LNCaP clone FGC (cell line): ENCODE measurements at regions not wholly inside any gene's neighbourhood (a gene's known extent, or its start where the extent isn't known, plus 50 kb on each side); places are given as distances from the start of the nearest gene placed in this dataset.

Source experiments
- DNase-seq: peaks from one replicate; pipeline ENCODE4 v3.0.0-alpha.2; 2011; ENCODE audit warnings: low read depth
- H3K4me3 ChIP-seq: 2 replicates; pipeline ENCODE4 v1.5.1; 2011; ENCODE audit warnings: mild to moderate bottlenecking, low read depth, low read length, control low read depth
- CTCF ChIP-seq: IDR thresholded peaks from 2 replicates; pipeline ENCODE4 v1.5.1; 2012; ENCODE audit warnings: mild to moderate bottlenecking; ENCODE audit not compliant: control insufficient read depth, insufficient read depth; ENCODE audit errors: extremely low read depth

- no peak for DNase-seq
- no peak for TF ChIP-seq CTCF
- no peak overlapping the region for H3K4me3 ChIP-seq
Observed at GRCh38 chr5:8060235-8060952, 191.4 kb downstream of the MTRR start.

GRCh38 chr5:8060953-8061429 is 192.0 kb downstream of the MTRR start:
- TF ChIP-seq CTCF = no peak
- peak; percentile 18 for DNase-seq
- no peak overlapping the region for H3K4me3 ChIP-seq

- no peak for DNase-seq
- H3K4me3 ChIP-seq = no peak overlapping the region
- TF ChIP-seq CTCF = no peak
Observed at GRCh38 chr5:8062521-8062920, 193.6 kb downstream of the MTRR start.

GRCh38 chr5:8068078-8068477 is 199.1 kb downstream of the MTRR start:
- no peak overlapping the region for H3K4me3 ChIP-seq
- no peak for DNase-seq
- TF ChIP-seq CTCF = no peak

GRCh38 chr5:8070138-8070537 is 201.2 kb downstream of the MTRR start:
- no peak for TF ChIP-seq CTCF
- no peak overlapping the region for H3K4me3 ChIP-seq
- DNase-seq = no peak

DNA sequence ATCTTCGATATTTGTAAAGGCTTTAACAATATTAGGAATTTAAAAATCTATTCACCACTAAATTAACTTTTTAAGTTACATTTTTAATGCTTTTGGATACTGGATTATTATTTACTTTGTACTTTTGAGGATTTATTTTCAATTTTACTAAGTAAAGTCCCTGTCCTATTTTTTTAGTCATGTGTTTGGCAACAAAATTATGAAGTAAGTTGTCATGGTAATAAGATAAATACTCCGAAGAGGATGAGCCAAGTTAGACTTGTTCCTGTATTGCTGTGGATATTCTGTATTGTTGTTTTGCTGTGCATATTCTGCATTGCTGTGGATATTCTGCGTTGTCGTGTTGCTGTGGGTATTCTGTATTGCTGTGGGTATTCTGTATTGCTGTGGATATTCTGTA is 210.1 kb downstream of the MTRR start:
- TF ChIP-seq CTCF = no peak
- no peak for DNase-seq
- H3K4me3 ChIP-seq = no peak overlapping the region

- no peak for TF ChIP-seq CTCF
- H3K4me3 ChIP-seq = no peak overlapping the region
- DNase-seq = no peak
Observed at GRCh38 chr5:8081179-8081578, 212.2 kb downstream of the MTRR start.
